Fibroblast of upper back skin (primary cell): ENCODE measurements at regions not wholly inside any gene's neighbourhood (a gene's known extent, or its start where the extent isn't known, plus 50 kb on each side); places are given as distances from the start of the nearest gene placed in this dataset.
"Not testable (repeated sequence)": the region's sequence is repeated elsewhere in the genome, so short reads cannot be mapped to it uniquely, and the experiment has no call there.

Experiments
- DNase-seq: peaks from one replicate; pipeline ENCODE4 v3.0.0-alpha.2; 2013

DNA sequence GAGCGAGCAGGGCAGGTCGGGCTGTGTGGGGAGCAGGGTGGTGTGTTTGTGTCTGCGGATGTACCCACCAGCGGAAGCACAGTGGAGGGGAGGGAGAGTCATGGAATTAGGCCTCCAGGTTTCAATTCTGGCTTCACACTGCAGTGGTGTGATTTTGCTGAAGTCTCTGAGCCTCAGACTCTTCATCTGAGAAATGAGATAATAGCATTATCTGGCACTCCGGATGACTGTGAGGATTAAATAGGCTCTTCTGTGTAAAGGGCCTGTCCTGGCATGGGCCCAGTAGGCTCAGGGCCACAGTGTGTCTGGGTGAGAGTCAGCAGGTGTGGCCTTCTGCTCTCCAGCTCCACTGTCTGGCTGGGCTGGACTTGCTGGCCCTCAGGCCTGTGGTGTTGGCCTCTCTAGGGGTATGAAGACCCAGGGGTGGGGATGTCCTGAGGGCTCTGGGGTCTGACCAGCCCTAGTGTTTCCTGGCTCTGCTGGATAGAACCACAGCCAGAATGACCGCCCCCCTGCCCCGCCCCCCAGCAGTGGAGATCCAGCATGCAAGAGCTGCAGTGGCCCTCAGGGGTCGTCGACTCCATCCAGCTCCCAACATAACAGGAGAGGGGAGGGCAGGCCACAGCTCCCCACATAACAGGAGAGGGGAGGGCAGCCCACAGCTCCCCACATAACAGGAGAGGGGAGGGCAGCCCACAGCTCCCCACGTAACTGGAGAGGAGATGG is 178.6 kb downstream of the RPS24 start:
- DNase-seq: peak; percentile 24

DNA sequence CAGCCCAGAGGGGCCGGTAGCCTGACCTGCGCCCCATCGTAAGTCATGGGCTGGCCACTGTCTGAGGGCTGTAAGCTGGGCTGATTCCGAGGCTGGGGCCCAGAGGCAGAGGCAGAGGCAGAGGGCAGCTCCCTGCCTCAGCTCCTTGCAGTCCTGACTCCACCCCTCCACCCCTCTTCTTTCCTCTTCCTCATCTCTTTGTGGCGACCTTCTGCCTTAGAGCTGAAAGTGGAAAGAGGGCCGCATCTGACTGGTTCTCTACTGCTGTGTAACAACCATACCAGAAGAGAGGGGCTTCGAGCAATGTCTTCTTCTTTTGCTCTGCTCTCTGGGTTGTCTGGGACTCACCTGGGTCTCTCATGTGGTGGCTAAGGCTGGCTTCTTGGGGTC is 179.1 kb downstream of the RPS24 start:
- DNase-seq: no peak

DNA sequence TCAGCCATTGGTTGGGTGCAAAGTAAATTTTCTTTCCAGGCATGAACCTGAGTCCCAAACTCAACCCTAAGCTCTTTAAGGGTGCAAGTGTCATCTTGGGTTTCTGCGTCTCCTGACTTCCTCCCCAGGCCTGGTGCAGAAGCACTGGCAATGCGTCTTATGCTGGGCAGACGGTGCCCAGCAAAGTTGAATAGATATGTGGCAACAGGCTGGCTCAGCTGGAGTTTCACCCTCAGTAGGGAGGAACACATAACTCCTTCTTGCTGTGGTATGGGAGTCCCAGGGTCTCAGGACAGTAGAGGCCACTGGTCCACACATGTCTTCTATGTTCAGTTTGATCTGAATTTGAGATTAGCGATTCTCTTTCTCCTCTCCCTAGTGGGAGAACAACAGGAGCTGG is 181.3 kb downstream of the RPS24 start:
- DNase-seq: no peak

DNA sequence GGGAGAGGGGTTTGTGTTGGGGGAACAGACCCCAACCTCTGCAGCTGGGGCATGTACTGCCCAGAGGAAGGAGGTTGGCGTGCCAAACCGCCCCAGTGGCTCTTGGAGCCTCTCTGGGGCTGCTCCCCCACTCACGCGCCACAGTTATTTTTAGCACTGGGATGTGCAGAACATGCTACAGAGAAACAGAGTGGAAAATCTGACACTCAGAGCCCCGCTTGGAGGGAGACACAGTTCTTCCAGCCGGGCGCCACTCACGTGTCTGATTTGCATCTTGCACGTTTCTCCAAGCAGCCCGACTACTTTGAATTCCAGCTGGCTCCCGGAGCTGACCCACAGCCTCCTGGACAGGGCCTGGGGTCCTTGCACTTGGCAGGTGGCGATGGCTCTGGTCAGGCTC is 182.0 kb downstream of the RPS24 start:
- peak; percentile 85 for DNase-seq

DNA sequence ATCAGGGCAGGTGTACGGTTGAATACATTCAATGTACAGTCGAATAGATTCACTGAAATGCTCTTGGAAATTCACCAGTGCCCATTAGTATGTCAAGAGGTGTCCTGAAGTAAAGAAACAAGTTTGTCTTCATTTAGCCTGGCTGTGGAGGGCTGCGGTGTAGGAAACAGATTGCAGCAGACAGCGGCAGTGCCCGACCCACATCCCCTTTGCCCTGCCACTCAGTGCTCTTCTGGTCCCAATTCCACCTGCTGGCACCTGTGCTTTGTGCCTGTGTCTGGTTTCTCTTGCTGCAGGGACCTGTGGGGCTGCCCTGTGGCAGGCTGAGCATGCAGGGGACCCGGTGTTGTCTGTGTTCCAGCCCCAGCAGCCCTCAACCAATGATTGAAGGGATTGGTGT is 183.7 kb downstream of the RPS24 start:
- DNase-seq: no peak

DNA sequence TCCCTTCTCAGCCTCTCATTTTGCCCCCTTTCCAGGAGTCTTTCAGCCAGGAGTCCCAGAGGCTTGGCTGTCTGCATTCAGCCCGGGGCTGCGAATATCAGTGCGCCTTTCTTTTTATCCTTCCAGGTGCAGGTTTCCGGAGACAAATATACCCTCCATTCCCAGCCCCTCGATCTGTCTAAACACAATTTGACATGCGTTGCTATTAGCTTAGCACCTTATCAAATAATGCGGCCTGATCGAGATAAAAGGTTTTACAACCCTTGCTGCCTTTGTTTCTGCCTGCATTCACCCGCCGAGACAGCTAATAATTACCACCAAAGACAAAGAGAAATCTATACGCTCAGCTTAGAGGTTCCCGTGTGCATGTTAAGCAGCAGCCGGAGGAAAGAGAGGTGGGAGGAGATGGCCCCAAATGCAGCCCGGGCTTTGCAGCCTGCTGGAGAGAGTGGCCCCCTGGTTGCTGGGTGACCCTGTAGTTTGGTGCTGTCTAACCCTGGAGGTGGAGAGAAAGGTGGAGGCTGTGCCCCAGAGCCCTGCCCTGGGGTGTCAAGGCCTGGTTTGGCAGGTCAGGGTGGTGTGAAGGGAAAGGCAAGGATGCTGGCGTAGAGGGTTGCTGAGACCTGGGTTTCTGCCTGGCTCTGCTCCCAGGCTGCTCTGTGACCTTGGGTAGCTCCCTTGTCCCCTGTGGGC is 185.3 kb downstream of the RPS24 start:
- DNase-seq: no peak

DNA sequence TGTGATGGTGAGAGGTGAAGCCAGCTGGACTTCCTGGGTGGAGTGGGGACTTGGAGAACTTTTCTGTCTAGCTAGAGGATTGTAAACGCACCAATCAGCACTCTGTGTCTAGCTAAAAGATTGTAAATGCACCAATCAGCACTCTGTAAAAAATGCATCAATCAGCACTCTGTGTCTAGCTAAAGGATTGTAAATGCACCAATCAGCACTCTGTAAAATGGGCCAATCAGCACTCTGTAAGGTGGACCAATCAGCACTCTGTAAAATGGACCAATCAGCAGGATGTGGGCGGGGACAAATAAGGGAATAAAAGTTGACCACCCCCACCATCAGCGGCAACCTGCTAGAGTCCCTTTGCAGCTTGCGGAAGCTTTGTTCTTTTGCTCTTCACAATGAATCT is 185.9 kb downstream of the RPS24 start:
- DNase-seq: not testable (repeated sequence)

DNA sequence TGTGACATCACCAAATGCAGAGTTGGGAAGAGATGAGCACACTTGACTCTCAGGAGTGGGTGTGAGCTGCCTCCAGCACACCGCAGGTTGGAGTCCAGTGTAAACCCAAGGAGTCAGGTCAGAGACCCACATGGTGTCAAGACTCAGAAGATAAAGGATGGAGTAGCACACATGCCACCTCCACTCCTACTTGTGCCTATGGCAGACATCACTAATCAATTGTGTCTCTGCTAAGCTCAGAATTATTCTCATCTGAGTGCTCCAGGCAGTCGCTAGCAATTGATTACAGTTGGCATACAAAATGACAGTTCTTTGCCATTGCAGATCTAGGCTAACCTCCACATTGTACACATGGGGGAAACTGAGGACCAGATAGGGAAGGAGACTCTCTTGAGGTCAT is 187.1 kb downstream of the RPS24 start:
- no peak for DNase-seq

DNA sequence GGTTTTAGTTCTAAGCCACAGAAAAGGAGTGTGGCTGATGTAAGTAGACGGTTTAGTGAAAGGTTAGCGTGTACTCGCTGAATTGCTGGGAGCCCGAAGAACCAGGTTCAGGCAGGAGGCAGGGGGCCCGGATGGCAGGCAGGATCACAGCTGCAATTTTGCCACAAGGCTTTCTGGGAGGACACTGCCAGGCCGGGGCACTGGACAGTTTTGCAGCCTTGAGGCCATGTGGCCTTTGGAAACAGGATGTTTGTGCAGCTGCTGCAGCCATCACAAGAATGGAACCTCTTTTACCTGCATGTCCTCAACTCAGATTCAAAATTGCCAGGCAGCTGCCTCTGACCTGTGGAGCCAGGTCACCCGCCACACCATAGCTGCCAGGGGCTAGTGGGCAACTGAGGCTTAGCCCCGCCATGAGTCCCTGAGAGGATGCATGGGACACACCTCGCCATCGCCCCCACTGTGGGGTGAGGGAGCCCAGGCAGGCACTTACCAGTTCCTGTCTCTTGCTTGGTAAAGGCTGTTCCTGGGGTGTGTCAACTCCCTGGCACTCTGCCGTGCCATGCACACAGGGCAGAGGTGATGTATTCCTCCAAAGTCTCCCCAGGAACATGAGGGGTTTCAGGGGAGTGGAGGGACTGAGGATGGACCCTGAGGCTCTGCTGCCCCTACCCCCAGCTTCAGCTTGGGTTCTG is 188.6 kb downstream of the RPS24 start:
- DNase-seq: no peak

DNA sequence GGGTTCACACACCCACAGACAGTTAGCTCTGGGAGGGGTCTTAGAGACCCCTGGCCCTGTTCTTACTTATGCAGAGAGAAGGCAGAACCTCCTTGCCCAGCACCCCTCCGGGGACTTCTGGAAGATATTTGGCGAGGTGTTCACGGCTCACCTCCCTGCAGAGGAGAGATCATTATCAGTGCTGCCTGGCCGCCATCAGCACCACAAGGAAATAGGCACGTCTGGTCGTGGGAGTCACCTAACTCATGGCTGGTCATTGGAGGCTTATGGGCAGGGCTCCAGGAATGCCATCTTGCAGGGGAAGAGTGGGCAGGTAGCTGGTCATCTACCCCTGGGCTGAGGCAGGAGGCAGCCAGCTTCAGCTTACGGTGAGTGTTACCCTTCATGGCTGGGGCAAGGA is 189.4 kb downstream of the RPS24 start:
- DNase-seq: no peak

DNA sequence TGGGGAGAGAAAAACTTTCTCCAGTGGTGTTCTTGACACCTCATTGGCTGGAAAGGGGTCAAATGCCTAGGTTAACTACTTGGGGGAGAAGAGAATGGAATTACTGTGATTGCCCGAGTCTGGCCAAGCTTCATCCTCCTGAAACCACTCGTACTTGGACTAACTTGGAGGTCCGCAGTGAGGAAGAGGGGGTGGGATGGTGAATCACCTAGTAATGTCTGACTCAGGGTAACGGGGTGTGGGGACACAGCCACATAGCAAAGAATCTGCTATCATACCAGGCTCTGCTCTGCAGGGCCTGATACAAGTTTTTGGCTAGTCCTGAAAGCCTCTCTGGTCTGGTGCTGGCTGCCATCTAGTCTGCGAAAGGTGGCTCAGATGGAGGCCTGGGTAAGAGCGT is 190.9 kb downstream of the RPS24 start:
- peak; percentile 83 for DNase-seq

DNA sequence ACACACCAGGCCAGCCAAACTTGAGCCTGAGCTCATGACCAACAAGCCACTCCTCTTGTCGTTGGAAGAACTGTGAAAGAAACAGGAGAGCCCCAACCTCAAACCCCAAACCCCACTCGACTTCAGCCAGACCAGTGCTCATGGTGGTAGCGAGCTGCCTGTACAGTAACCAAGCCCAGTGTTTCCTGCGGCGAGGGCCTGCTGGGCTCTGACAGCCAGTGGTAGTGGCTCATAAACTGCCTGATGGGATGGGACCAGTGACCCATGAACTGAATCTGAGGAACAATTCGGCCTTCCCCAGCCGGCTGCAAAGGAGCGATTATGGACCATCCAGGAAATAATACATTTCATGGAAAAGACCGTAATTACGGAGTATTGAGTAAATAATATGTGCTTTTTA is 191.9 kb downstream of the RPS24 start:
- no peak for DNase-seq

DNA sequence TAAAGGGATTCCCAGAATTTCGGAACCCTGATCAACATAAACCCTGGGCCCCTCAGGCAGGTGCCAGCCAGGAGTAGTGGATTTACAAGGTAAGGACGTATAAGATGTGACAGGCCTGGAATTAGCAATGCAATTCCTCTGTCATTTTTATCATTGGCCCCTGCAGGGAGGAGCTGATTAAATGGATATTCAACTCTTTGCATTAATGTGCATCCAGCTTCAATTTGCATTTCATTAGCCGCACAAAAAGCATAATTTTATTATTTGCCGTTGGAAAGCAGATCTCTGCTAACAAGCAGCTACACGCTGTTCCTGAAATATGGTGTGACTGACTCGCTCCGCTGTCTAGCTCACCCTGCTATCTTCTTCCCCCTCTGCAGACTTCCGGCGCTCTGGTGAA is 195.8 kb downstream of the RPS24 start:
- DNase-seq: no peak

DNA sequence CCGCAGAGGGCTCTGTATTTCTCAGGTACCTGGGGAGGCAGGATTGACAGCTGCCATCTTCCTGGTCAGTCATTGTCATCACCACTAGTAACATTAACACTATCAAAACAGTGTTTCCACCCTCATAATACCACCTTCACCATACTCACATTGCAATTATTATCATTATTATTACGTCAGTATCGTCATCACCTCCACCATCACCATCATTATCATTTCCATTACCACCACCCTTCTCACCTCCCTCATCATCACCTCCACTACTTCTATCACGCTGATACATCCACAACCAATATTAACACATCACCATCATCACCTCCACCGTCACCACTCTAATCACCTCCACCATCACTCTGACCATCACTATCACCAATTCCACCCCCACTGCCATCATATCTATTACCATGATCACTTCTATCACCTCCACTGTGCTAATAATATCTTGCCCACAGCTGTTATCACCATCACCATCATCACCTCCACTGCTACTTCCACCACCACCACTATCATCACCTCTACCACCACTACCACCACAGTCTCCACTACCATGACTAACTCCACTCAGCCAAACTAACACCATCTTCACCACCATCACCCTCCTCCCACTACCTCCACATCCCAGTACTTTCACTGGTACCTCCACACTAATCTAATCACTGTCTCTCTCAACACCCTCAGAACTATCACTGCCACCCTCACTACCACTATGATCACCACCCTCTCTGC is 196.4 kb downstream of the RPS24 start:
- no peak for DNase-seq

DNA sequence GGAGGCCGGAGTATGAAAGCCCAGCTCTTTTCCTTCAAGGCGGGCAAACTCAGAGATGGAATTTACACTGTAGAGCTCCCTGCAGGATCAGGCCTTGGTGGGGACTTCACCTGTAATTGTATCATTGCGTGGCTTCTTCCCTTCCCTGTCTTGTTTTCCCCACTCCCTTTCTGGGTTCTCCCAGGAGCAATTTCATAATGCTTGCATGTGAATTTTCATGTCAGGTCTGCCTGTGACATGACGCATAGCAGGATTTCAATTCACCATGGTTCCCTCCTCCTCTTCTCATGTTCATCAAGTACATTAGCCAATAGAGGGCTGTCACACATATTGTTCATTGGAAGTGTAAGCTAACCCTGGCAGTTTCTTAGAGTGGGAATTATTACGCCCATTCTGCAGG is 197.7 kb downstream of the RPS24 start:
- DNase-seq: no peak

DNA sequence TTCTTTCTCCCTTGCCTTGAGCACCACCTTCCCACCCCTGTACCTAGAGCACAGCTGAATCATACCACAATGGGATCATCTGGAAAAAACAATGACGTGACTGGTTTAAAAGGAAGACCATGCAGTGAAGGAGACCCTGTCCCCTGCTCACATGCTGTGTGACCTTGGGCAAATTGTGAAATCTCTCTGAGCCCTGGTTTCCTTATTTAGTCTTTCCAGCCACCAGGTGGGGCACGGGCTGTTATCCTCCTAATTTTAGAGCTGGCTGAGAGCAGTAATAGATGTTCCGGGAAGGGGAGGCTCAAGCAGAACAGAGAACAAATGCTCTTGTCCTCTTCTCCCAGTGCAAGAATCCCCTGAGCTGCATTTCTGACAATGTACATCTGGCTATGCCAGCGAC is 198.3 kb downstream of the RPS24 start:
- peak; percentile 25 for DNase-seq

DNA sequence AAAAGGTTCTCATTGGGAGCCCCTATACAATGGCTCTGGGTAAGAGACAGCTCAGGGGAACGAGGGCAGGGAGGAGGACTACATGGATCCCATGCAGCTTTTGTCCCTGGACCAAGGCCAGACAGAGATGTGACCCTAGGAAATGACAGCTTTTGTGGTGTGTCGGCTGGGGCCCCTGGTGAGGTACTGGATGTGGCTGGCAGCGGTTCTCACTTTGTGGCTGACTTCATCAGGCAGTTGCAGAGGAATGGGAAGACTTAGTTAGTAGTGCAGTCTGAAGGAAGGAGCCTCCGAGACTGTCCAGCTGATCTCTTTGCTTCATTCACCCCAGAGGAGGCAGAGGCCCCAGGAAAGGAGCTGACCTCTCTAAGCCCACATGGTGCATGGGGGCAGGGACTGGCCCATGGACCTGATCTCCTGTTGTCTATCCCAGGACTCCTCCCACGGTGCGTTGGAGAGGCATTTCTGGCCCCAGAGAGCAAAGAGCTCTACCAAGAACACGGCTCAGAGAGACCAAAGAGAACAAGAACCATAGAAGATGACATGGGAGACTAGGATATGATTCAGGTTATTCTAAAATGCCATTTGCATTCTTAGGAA is 202.9 kb downstream of the RPS24 start:
- no peak for DNase-seq

DNA sequence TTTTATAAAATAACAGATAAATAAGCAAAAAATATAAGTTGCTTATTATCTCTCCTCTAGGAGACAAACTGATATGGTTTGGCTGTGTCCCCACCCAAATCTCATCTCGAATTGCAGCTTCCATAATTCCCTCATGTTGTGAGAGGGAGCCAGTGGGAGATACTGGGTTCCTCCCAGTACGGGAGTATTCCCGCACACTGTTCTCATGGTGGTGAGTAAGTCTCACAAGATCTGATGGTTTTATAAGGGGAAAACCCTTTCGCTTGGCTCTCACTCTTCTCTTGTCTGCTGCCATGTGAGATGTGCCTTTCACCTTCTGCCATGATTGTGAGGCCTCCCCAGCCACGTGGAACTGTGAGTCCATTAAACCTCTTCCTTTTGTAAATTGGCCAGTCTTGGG is 204.3 kb downstream of the RPS24 start:
- not testable (repeated sequence) for DNase-seq

DNA sequence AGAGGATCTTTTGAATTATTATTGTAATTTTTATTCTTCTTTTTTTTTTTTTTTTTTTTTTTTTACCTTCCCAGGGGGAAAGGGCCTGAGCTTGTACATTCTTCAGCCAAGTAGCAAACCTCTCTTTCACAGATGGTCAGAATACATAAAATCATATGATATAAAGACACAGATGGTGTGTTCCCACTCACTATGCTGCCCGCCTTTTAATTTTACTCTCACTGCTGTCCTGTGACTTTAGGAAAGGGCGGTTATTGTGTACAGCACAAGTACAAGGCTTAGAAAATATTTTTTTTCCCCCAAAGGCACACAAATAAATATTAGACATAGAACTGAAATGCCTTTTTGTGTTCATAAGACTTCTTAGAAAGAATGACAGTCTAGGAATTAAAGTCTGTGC is 213.6 kb downstream of the RPS24 start:
- no peak for DNase-seq

DNA sequence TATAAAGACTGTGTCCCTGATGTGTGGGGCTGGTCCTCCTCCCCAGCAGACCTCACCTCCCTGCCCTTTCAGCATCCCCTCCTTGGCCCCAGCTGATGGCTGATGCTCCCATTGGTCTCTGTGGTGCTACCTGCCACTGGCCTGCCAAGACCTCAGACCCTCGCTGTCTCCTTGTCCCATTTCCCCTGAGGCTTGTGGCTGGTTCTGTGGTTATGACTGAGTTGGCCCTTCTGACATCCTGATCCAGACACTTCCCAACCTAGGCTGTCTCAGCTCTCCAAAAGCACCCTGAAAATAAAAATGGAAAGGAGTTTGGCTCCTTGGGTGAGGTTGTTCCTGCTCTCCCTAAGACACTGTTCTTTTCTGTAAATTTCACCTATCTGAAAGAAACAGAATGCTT is 214.2 kb downstream of the RPS24 start:
- DNase-seq: no peak

DNA sequence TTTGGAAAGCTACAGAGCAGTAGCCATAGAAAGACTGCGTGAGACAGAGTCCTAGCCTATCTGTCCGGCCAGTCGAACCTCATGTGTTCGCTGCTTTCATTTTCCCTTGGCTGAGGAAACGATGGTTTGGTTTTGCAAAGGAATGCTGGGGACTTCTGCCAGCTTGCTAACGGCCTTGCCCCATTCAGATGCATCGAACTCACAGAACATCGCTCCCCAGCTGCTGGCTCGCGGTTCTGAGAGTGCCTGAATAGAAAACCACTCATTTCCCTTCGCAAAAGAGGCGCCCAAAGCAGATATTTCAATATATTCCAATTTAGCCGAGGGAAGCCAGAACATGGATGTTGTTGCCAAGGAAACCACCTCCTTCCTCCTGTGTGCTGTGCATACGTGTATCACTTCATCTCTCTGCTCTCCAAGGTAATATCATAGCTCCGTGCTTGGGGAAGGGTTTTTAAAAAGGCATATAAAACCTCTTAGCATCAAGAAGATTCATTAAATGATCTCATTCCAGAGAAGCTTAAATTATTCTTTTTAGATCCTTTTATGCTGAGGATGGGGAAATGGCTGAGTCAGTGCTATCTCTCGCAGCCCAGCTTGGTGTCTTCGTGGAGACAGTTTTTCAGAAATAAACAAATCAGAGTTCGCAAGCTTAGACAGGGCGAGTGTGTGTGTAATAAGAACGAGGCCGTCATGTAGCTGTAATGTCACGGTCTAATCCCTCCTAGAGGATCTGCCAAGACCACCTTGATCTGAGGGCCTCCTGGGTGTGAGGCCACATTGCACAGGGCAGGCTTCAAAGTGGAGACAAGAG is 215.2 kb downstream of the RPS24 start:
- peak; percentile 83 for DNase-seq

DNA sequence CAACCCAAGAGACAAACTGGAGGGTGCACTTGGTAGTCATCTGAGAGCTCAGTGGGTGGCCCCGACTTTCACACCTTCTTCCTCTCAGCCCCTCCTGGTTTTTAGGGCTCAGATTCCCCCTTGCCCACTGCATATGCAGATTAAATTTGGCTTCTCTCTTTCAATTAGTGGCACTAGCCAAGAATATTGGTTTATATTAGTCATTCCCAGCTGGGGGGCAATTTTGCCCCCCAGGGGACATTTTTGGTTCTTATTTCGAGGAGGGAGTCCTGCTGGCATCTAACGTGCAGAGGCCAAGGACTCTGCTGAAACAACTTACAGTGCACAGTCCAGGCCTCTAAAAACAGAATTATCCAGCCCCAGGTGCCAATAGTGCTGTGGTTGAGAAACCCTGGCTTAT is 216.0 kb downstream of the RPS24 start:
- DNase-seq: no peak
